Hepatocyte (in vitro differentiated cells): ENCODE measurements at regions not wholly inside any gene's neighbourhood (a gene's known extent, or its start where the extent isn't known, plus 50 kb on each side); places are given as distances from the start of the nearest gene placed in this dataset.
"Not testable (repeated sequence)": the region's sequence is repeated elsewhere in the genome, so short reads cannot be mapped to it uniquely, and the experiment has no call there.

ENCODE experiments used
- DNase-seq: peaks from one replicate; pipeline ENCODE4 v3.0.0-alpha.2; 2016; ENCODE audit warnings: low spot score
- H2AFZ ChIP-seq: fragments of 200-600 bp; sonication (generic); 2 replicates; pipeline ENCODE4 v1.6.0; 2016; ENCODE audit warnings: antibody characterized with exemption, mild to moderate bottlenecking
- H3K27ac ChIP-seq: fragments of 200-600 bp; sonication (generic); 2 replicates; pipeline ENCODE4 v1.5.1; 2016; ENCODE audit warnings: mild to moderate bottlenecking
- H3K27me3 ChIP-seq: fragments of 200-600 bp; sonication (generic); 2 replicates; pipeline ENCODE4 v1.6.1; 2016
- H3K36me3 ChIP-seq: fragments of 200-600 bp; sonication (generic); replicated peaks from 2 replicates; pipeline ENCODE4 v1.5.1; 2016; ENCODE audit warnings: low read depth; ENCODE audit not compliant: insufficient read depth
- H3K4me1 ChIP-seq: fragments of 200-600 bp; sonication (generic); 2 replicates; pipeline ENCODE4 v1.5.1; 2016; ENCODE audit warnings: mild to moderate bottlenecking, moderate library complexity; ENCODE audit not compliant: insufficient read depth
- H3K4me2 ChIP-seq: fragments of 200-600 bp; sonication (generic); 2 replicates; pipeline ENCODE4 v1.6.0; 2016
- H3K4me3 ChIP-seq: fragments of 200-600 bp; sonication (generic); 2 replicates; pipeline ENCODE4 v1.5.1; 2016; ENCODE audit warnings: mild to moderate bottlenecking
- H3K79me2 ChIP-seq: fragments of 200-600 bp; sonication (generic); 2 replicates; pipeline ENCODE4 v1.6.0; 2017; ENCODE audit warnings: mild to moderate bottlenecking
- H3K9me2 ChIP-seq: fragments of 200-600 bp; sonication (generic); replicated peaks from 2 replicates; pipeline ENCODE4 v1.6.0; 2017; ENCODE audit warnings: mild to moderate bottlenecking; ENCODE audit not compliant: insufficient read depth
- H3K9me3 ChIP-seq: fragments of 200-600 bp; sonication (generic); 2 replicates; pipeline ENCODE4 v1.5.1; 2016; ENCODE audit warnings: low read depth, mild to moderate bottlenecking
- H4K20me1 ChIP-seq: fragments of 200-600 bp; sonication (generic); 2 replicates; pipeline ENCODE4 v1.6.0; 2016; ENCODE audit warnings: mild to moderate bottlenecking; ENCODE audit not compliant: insufficient read depth, poor library complexity, severe bottlenecking
- EZH2 ChIP-seq: fragments of 200-600 bp; sonication (generic); IDR thresholded peaks from 2 replicates; pipeline ENCODE4 v1.6.1; 2016; ENCODE audit warnings: antibody characterized with exemption, mild to moderate bottlenecking, borderline replicate concordance
- EZH2phosphoT487 ChIP-seq: fragments of 200-600 bp; sonication (generic); IDR thresholded peaks from one replicate; pipeline ENCODE4 v1.6.1; 2018; ENCODE audit warnings: antibody characterized with exemption, mild to moderate bottlenecking, low read depth, moderate library complexity; ENCODE audit not compliant: unreplicated experiment, severe bottlenecking
- WGBS: methylation state at CpG from one replicate; pipeline ENCODE4 v1.1.6; 2016; ENCODE audit warnings: low lambda C conversion rate; ENCODE audit errors: missing lambda C conversion rate; 5-methylcytosine and 5-hydroxymethylcytosine counted together
- TF ChIP-seq, protein P1 (sequence below): fragments of 200-600 bp; sonication (generic); IDR thresholded peaks from 2 replicates; pipeline ENCODE4 v1.5.1; 2016; ENCODE audit warnings: antibody characterized with exemption, mild to moderate bottlenecking; ENCODE audit not compliant: poor library complexity

DNA sequence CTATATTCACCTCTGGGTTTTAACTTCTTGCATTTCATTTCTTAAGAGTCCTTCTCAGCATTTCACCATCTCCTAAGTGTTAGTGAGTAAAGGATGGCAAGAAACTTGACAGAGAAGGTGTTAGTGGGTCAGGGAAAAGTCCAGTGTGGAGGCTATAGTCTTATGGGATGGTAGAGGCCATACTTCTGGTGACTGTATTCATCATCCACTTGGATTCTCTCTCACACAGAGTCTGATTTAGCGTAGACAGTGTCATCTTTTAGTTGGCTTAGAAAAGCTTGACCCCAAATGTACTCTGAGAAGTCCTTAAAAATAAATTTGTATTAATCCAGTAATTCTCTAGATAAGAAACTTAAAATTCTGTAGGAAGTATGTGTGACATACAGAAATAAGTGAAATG is 232.4 kb upstream of the FBXO33 start:
- Histone ChIP-seq H4K20me1 (no peaks in the 10 kb centered on the region), H3K27me3 (no peaks in the 10 kb centered on the region), H3K4me1 (no peaks in the 10 kb centered on the region), H3K9me3 (no peaks in the 10 kb centered on the region), H3K4me2 (no peak overlapping the region), H3K9me2 (no peaks in the 10 kb centered on the region), H3K36me3 (no peaks in the 10 kb centered on the region), H2AFZ (no peak overlapping the region), H3K27ac (no peak overlapping the region), H3K4me3 (no peak overlapping the region), H3K79me2 (no peaks in the 10 kb centered on the region)
- TF ChIP-seq EZH2phosphoT487: no peak
- TF ChIP-seq EZH2: no peak
- TF ChIP-seq, protein P1, sequence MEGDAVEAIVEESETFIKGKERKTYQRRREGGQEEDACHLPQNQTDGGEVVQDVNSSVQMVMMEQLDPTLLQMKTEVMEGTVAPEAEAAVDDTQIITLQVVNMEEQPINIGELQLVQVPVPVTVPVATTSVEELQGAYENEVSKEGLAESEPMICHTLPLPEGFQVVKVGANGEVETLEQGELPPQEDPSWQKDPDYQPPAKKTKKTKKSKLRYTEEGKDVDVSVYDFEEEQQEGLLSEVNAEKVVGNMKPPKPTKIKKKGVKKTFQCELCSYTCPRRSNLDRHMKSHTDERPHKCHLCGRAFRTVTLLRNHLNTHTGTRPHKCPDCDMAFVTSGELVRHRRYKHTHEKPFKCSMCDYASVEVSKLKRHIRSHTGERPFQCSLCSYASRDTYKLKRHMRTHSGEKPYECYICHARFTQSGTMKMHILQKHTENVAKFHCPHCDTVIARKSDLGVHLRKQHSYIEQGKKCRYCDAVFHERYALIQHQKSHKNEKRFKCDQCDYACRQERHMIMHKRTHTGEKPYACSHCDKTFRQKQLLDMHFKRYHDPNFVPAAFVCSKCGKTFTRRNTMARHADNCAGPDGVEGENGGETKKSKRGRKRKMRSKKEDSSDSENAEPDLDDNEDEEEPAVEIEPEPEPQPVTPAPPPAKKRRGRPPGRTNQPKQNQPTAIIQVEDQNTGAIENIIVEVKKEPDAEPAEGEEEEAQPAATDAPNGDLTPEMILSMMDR: no peak
- WGBS: 94% methylated on average over 1 of the region's 1 CpG
- no peak for DNase-seq

DNA sequence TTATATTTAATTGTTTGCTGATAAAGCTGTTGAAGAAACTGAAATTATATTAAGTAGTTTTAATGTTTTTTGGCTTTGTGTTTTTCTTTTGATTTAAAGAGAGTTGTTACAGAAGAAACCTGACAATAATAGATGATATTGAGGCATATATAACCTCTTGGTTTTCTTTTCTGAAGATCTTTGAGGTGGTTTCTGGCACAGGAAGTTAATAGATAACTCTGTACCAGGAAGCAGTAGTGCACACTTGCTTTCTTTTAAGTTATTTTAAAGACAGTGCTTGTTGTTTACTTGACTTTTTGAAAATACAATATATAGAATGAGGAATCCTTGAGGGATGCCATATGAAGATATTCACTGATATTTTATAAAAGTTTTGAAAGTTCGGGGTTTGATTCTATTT is 209.0 kb upstream of the FBXO33 start:
- H3K4me2 ChIP-seq: no peak overlapping the region
- no peaks in the 10 kb centered on the region for H3K36me3 ChIP-seq
- H3K27me3 ChIP-seq: no peaks in the 10 kb centered on the region
- TF ChIP-seq, protein P1: no peak
- no peak for TF ChIP-seq EZH2
- no peak for TF ChIP-seq EZH2phosphoT487
- H3K27ac ChIP-seq: no peak overlapping the region
- WGBS: 83% methylated on average over 1 of the region's 1 CpG
- no peaks in the 10 kb centered on the region for H3K4me1 ChIP-seq
- H3K4me3 ChIP-seq: no peak overlapping the region
- H3K79me2 ChIP-seq: no peaks in the 10 kb centered on the region
- H3K9me2 ChIP-seq: no peaks in the 10 kb centered on the region
- H3K9me3 ChIP-seq: no peaks in the 10 kb centered on the region
- DNase-seq: no peak
- no peaks in the 10 kb centered on the region for H4K20me1 ChIP-seq
- no peak overlapping the region for H2AFZ ChIP-seq

DNA sequence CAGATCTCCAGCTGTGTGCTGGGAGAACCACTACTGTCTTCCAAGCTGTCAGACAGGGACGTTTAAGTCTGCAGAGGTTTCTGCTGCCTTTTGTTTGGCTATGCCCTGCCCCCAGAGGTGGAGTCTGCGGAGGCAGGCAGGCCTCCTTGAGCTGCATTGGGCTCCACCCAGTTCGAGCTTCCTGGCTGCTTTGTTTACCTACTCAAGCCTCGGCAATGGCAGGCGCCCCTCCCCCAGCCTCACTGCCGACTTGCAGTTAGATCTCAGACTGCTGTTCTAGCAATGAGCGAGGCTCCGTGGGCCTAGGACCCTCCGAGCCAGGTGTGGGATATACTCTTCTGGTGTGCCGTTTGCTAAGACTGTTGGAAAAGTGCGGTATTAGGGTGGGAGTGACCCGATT is 206.8 kb upstream of the FBXO33 start:
- not testable (repeated sequence) for H3K27me3 ChIP-seq, H3K4me2 ChIP-seq, H2AFZ ChIP-seq, H3K79me2 ChIP-seq, H3K27ac ChIP-seq, H3K9me2 ChIP-seq, H3K9me3 ChIP-seq, H4K20me1 ChIP-seq, H3K4me1 ChIP-seq, DNase-seq, H3K36me3 ChIP-seq, H3K4me3 ChIP-seq
- WGBS: 83% methylated on average over 11 of the region's 12 CpGs

DNA sequence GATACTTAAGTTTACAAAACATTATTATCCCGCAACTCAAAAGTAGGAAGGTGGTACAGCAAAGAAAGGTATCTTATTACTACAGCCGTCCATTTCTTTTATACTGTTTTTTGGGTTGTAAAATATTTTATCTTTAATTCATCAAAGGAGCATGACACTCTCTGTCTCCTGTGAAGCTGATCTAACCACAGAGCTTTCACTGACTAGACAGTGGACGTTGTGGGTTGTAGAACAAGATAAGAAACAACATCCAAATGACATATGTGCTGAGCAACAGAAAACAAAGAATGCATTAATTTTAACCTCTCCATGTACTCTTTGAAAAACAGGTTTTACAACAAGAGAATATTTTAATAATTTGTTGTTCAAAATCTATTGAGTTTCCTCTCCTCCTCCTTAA is 195.9 kb upstream of the FBXO33 start:
- H3K27me3 ChIP-seq: no peaks in the 10 kb centered on the region
- 49% methylated on average over 3 of the region's 3 CpGs for WGBS
- H3K9me3 ChIP-seq: peaks cover under 1% of the 10 kb centered on the region
- H4K20me1 ChIP-seq: no peaks in the 10 kb centered on the region
- no peaks in the 10 kb centered on the region for H3K79me2 ChIP-seq
- TF ChIP-seq, protein P1: no peak
- TF ChIP-seq EZH2 (no peak), EZH2phosphoT487 (no peak)
- H2AFZ ChIP-seq: no peak overlapping the region
- no peak overlapping the region for H3K4me2 ChIP-seq
- no peaks in the 10 kb centered on the region for H3K36me3 ChIP-seq
- DNase-seq: no peak
- H3K4me3 ChIP-seq: no peak overlapping the region
- no peaks in the 10 kb centered on the region for H3K9me2 ChIP-seq
- no peaks in the 10 kb centered on the region for H3K4me1 ChIP-seq
- no peak overlapping the region for H3K27ac ChIP-seq
